HUDEP-2 (cell line): ENCODE measurements at regions not wholly inside any gene's neighbourhood (a gene's known extent, or its start where the extent isn't known, plus 50 kb on each side); places are given as distances from the start of the nearest gene placed in this dataset.
"Not testable (repeated sequence)": the region's sequence is repeated elsewhere in the genome, so short reads cannot be mapped to it uniquely, and the experiment has no call there.

Experiments
- DNase-seq, 76 experiments: peaks; one replicate each; lab custom pipeline; 2025; ENCODE audit not compliant: unreplicated experiment in 76 of 76; lab: John Stamatoyannopoulos, UW

GRCh38 chr1:157197906-157198435, 59.8 kb upstream of the ETV3 start:
- no peak for DNase-seq

- DNase-seq, result not testable (repeated sequence)
Observed at GRCh38 chr1:157196670-157197456, 58.7 kb upstream of the ETV3 start.

- no peak for DNase-seq
Observed at GRCh38 chr1:157196245-157196543, 58.0 kb upstream of the ETV3 start.

DNA sequence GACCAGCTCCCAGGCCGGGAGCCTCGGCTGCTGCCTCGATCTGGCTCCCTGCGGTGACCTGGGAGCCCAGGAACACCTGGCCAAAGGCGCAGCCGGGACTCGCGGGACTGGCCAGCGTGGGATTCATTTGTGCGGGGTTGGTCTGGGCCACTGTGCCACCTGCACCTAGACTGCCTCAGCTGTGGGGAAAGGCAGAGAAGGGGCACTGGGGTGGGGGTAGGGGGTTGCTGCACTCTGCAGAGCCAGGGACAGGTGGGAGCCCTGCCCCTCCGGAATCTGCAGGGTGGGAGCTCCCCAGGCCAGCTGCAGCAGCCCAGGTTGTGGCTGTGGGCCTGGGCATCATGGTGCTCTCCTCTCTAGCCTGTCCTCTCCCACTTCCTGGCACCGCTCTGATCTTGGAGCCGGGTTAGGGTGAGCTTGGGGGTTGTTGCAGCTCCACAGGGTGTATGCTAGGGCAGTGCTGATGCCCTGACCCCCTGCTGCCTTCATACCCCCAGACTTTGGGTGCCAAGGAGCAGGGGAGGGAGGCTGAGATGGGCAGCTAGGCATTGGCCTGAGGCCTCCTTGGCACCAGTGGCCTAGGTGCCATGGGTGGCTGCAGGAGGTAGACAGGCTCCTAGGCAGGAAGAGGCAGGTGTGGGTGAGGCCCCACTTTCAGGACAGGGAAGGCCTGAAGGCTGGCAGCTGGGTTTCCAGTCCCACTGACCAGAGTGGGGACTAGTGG, 57.5 kb upstream of the ETV3 start:
- no peak for DNase-seq

GRCh38 chr1:157194731-157195520, 56.7 kb upstream of the ETV3 start:
- no peak for DNase-seq

GRCh38 chr1:157193702-157194391, 55.7 kb upstream of the ETV3 start:
- DNase-seq, result peak in 54 of 76 experiments; percentile 3 to 66 (median 30)

GRCh38 chr1:157193219-157193618, 55.0 kb upstream of the ETV3 start:
- no peak for DNase-seq

- DNase-seq, result no peak
Observed at GRCh38 chr1:157189986-157190982, 52.1 kb upstream of the ETV3 start.

GRCh38 chr1:157189096-157189495, 50.9 kb upstream of the ETV3 start:
- DNase-seq, result no peak
